ENCODE measurements at regions not wholly inside any gene's neighbourhood (a gene's known extent, or its start where the extent isn't known, plus 50 kb on each side); places are given as distances from the start of the nearest gene placed in this dataset.

DNA sequence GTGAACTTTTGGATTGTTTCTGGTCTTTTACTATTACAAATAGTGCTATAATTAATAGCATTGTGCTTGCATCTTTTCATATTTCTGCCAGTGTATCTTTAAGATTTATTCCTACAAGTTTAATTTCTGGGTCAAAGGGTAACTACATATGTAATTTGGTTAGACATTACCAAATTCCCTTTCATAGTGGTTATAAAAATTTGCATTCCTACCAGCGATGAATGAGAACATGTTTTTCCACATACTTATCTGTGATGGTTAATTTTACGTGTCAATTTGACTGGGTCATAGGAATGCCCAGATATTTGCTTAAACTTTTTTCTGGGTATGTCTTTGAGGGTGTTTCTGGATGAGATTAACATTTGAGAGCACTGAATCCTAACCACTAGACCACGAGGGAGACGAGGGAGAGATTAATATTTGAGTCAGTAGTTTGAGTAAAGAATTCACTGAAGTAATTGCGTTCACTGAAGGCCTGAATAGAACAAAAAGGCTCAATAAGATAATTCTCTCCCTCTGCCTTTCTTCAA, 132.3 kb upstream of the NEO1 start:
- peak; percentile 49 for DNase-seq (ENCODE audit: low read depth)

DNA sequence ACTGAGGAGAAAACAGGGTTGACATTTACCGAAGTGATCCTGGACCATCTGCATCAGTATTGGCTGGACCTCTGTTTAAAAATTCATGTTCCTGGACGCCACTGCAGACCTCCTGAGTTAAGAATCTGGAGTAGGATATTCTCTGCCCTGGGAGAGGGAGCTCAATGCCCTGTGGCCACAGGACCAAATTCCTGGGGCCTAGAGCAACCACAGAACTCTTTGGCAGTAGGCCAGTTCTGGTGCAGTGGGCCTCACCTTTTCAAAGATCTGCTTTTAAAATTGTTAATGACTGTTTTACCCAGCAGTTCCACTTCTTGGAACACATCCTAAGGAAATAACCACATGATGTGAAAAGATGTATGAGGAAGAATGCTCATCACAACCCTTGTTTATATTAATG, 133.3 kb upstream of the ADPGK start:
- DNase-seq (ENCODE audit: low read depth): peak; percentile 70

DNA sequence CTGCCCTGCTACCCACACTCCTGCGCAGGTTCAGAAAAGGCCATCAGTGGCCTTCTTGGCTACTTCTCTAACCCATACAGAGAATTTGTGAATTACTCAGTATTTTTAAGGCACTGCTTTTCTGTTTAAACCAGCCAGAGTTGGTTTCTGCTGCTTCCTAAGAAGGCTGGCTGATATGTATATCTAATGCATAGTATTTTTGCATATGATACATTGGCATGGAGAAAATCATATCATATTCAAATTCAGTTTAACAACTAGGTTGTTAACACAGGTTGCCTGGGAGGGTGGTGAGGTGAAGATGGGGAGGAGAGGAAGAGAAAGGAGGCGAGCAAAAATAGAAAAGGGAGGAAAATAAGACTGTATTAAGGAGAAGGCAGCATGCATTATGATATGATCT, 132.8 kb upstream of the ADPGK start:
- DNase-seq (ENCODE audit: low read depth): no peak

DNA sequence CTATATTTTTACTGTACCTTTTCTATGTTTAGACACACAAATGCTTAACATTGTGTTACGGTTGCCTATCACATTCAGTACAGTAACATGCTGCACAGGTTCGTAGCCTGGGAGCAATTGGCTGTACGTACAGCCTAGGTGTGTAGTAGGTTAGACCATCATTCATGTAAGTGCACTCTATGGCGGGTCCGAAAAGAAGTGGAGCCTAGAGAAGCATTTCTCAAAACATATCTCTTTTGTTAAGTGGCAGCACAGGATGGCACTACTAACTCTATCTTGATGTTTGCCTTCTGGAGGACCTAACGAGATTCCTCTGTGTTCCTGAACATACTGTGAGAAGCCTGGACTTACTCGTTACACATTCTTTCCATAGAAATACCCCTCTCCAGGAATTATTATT, 132.3 kb upstream of the ADPGK start:
- DNase-seq (ENCODE audit: low read depth): no peak

DNA sequence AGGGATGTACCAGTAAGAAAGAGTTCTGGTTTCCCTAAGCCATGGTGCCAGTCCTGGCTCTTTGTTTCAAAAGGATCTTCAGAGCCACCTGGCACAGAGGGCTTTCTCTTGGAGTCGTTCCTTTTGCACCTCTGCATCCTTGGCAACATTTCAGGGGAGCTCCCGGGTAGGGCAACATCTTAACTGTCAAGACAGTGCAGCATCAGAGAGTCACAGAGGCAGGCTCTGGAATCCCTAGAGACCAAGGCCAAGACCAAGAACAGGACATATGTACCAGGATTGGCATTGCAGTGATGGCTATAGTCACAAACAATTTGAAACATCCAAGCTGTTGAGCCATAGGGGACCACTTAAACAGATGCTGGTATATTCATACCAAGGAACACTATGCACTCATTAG, 129.4 kb upstream of the ADPGK start:
- no peak for DNase-seq (ENCODE audit: low read depth)

DNA sequence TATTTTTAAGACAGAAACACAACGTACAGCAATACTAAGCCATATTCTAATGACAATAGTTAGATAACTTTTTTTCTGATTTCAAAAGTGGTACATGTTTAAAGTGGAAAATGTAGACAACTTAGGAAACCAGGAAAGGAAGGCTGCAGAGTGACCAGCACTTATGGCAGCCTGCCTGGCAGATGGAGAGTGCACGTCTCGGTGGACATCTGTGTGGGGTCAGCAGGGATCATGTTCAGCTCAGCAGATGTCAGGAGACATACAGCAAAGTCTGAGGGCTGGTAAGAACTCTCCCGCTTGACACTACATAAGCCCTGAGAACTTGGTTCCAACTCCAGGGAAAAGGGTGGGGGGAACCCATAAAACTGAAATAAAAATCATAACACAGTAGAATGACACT, 128.6 kb upstream of the ADPGK start:
- DNase-seq (ENCODE audit: low read depth): no peak

DNA sequence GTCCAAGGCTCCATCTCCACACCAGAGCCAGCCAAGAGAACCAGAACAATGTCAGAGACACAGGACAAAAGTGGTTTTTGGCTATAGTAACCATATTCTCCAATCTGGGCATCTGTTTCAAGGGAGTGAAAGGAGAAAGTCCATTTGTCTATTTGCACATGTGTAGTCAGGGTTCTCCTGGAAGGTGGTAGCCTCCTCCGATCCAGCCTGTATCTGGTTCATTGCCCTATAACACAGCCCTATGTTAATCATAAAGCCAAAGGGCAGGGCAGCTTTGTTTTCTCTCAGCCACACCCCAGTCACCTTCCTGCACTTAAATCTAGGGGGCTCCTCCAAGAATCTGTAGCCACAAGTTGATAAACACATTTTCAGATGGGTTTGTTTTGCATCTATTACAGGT, 128.1 kb upstream of the ADPGK start:
- DNase-seq (ENCODE audit: low read depth): no peak

DNA sequence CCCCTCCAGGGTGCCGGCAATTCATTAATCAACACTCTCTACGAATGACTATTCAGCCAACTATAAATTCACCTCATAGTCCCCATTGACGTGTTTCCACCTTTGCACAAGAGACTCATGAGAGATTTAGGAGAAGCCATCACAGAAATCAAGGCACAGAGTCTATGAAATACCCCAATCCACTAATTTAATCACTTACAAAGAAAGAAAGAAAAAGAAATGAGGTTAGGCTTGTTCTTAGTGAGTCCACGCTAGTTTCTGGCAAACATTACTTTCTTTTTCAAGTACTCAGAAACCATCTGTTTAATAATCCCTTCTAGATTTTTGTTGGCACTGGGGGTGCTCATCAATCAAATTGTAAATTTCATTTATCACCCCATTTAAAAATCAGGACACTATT, 125.2 kb upstream of the ADPGK start:
- no peak for DNase-seq (ENCODE audit: low read depth)

DNA sequence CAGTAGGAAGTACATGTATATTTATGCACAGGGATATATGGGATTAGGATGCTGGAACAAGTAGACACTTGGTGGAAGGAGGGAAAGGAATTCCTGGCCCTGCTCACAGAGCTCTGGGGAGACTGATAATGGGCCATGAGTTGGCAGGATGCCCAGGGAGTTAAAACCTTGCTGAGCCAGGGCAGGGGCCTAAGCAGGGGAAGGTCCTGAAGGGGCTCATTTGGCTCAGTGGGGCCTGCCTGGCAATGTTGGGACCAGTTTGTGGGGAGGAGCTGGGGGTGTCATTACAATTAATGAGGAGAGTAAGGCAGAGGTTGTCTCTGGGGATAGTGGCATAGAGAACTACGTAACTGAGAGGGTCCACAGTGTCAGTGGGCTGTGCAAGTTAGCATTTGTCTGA, 124.2 kb upstream of the ADPGK start:
- DNase-seq (ENCODE audit: low read depth): no peak

DNA sequence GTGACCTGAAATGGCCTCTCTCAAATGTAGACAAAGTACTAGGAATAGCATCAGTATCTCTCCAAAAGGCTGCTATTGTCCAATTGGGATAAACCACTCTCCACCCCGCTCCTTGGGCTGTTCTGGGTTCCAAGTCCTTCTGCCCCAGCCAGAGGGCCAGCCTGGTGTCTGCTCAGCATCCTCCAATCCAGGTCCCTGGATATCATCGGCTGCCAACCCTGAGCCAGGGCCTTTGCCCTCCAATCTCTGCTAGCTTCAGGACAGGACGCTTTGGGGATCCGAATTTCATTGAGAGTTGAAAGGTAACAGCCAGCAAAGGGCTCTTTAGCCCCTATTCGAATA, 119.3 kb upstream of the ADPGK start:
- DNase-seq (ENCODE audit: low read depth): no peak

DNA sequence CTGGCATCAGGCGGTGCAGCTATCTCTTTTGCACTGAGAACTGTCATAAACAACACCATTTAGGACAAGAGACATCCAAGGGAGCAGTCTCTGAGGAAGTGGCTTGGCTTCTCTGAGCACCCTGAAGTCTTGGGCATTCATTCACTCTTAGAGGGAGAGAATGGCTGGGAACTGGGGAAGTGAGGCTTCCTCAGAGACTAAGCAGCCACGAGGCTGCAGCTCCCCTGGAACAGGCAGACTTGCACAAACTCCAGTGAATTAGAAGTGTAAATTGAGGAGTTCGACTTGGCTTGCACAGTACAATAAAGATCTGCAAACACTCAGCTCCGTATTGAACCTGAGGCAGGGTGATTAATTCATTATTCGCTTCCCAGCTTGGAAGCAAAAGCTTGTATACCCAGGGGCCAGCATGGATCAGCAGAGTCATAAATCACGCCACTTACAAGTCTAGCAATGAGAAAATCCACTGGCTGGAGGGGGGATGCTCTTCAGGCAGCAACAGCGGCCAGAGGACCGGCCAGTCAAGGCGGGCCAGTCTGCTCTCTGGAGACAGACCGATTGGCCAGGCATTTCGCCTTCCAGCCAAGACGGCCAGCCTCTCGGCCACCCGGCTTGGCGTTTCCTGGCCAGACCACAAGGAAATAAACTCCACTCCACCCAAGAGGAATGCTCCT, 118.8 kb upstream of the ADPGK start:
- peak; percentile 77 for DNase-seq (ENCODE audit: low read depth)

DNA sequence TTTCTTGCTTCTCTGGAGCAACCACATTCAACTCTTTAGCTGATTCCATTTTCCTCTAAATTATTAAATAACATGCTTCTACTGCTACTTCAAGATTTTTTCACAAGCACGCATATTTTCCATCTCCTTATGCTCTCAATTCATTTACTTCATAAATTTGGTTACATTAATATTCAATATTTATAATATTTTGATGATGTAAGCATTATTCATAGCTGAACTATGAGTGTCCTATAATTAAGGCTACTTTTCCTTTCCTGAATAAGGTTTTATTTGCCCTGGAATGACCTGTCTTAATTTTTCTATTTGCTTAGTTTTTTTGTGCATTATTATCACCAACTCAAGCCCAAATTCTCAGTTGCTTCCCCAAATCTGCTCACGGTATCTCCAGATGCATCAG, 109.4 kb upstream of the ADPGK start:
- DNase-seq (ENCODE audit: low read depth): no peak

DNA sequence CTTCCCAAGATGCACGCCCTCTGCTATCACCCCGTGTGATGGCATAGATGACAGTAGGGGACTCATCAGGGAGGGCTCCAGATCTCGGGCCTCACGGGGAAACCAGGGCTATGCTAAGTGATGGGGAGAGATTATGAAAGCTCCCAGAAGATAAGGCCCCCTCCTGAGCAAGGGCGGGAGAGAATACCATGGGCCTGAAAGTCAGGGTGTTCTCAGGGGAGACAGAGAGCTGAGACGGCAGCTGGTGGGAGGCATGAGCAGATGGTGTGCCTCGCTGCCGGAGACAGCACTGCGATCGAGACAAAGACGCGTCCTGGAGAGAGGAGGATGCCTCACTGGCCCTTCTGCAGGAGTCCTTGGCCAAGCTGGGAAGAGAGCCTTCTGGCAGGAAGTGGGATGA, 106.5 kb upstream of the ADPGK start:
- no peak for DNase-seq (ENCODE audit: low read depth)

DNA sequence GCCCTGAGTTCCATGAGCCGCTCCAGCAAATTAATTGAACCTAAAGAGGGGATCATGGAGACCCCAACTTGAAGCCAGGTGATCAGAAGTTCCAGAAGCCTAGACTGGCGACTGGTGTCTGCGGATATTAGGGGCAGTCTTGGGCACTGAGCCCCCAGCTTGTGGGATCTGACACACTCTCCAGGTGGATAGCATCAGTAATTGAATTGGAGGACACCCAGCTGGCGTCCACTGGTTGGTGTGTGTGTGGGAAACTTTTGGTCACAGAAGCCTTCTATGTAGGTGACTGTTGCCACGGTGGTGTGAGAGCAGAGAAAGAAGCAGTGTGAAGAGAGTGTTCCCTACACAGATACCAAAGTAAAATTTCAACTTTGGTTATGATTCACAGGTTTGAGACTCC, 106.0 kb upstream of the ADPGK start:
- no peak for DNase-seq (ENCODE audit: low read depth)

DNA sequence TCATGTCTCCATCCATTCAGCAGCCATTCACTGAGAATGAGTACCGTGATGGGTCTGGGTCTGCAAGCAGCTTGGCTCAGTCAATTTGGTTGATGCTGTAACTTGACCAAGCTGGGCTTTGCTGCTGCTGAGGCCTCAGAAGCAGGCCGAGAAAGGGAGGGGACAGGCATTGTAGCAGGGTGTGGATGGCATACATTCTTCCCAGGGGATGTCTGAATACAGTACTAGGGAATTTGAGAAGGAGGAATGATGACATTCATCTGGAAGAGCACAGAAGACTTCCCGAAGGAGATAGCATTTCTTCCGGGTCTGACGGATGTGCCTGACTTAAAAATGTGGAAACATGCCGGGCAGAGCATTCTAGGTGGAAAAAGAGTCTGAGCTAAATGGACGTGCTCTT, 105.3 kb upstream of the ADPGK start:
- DNase-seq (ENCODE audit: low read depth): no peak

DNA sequence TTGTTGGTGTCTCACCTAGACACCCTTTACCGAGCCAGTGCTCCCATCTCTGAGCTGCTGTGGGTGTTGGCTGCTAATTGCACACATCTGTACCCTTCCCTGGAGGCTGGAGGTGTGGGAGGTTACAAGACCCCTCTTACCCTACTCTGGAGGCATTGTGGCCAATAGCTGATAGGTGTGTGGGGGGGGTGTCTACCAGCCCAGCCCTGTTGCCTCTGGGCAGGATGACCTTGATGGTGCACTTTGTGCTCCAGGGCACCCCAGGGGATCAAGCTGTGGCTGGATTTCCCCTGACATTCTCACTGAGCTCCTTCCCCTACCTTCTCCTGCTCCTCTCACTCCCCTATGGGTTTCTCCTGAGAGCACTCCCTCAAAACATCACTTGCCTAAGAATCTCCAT, 104.7 kb upstream of the ADPGK start:
- no peak for DNase-seq (ENCODE audit: low read depth)

DNA sequence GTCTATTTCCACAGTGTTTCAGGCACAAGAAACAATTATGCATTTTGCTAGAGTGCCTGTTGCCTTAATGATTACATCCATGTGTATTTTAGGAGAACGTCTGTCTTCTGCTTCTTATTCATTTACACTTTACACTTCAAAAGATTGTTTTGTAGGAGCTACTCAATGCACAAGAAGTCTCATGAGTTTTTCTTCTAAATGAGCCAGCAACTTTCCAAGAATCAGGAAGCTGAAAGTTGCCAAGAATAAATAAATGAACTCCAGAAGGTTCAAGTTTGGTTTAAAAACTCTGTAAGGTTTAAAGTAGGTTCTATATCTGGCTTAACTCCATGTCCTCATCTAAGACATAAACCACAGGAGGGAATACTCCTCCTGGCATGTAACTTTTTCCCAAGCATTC, 103.8 kb upstream of the ADPGK start:
- DNase-seq (ENCODE audit: low read depth): no peak

DNA sequence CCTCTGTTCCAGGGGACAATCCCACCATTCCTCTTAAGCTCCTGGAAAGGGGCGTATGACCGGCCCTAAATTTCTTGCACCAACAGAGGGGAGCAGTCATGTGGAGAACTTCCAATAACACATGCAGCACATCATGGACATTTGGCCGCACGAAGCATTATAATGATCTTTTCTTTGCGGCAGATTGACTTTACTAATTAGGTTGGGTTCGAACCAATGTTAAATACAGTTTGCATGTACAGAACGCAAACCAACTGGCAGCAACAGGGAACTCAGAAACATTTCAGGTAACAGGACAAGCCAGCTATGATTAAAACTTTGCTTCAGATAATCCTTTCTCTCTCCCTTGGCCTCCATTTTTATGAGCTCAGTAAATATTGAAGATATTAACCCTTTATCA, 100.8 kb upstream of the ADPGK start:
- no peak for DNase-seq (ENCODE audit: low read depth)

DNA sequence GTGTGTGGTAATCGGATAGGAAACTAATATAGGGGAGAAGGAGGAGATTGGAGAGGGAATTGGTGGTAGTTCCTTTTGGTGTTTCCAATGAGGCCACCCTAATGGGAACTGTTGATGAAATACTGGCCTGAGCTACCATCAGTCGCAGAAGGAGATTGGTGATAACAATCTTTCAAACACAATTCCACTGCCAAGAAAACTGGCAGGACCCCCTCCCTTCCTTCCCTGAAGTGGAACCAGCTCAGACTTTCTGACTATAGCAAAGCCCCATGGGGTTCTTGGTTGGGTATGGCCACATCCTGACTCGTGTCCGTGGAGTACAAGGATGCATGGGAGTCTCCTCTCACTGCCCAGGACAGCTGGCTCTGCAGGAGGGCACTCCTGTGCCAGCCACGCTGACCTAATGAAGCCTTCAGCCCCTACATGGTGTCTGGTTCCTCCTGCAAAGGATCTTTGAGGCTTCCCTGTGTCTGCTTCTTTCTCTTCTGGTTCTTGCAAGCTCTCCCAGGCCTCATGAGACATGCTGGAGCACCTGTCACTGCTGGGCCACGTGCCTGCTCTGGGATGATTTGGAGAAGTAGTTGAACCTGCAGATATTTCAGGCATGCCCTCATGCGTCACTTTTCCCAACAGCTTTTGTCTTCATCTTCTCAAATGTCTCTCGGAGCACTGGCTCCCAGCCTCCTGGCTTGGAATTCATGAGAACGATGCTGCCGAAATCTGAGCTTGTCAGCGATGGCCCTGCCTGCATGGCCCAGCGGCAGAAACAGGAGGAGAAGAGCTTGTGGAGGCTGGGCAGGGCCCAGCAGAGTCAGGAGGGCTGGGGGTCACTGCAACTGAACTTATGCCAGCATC, 90.0 kb upstream of the ADPGK start:
- no peak for DNase-seq (ENCODE audit: low read depth)

DNA sequence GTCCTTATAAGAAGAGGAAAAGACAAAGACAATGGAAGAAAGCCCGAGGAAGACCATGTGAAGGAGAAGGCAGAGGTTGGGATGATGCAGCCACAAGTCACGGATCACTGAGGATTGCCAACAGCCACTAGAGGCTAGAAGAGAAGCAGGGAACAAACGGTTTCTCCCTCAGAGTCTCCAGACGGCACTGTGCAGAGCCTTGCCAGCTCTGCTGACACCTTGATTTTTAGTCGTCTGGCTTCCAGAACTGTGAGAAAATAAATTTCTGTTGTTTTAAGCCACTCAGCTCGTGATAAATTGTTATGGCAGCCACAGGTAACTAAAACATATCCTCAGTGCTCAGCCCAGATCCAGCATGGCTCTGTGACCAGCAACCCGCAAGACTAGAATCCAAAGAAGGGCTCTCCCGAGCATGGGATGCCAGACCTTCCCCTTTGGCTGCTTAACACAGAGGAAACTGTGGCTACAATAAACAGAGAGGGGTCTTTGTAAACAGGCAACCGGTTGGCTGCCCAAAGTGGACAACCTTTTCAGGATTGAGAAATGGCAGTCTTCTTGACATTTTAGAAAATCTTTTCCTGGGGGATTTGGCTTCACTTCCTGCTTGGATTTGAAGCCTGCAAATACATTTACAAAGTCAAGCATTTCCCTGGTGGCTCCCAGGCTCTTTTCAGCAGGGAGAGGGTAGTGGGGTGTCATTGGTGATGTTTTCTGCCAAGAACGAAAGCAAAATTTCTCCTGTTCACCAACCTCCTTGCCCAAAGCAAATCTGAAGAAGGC, 88.7 kb upstream of the ADPGK start:
- no peak for DNase-seq (ENCODE audit: low read depth)

DNA sequence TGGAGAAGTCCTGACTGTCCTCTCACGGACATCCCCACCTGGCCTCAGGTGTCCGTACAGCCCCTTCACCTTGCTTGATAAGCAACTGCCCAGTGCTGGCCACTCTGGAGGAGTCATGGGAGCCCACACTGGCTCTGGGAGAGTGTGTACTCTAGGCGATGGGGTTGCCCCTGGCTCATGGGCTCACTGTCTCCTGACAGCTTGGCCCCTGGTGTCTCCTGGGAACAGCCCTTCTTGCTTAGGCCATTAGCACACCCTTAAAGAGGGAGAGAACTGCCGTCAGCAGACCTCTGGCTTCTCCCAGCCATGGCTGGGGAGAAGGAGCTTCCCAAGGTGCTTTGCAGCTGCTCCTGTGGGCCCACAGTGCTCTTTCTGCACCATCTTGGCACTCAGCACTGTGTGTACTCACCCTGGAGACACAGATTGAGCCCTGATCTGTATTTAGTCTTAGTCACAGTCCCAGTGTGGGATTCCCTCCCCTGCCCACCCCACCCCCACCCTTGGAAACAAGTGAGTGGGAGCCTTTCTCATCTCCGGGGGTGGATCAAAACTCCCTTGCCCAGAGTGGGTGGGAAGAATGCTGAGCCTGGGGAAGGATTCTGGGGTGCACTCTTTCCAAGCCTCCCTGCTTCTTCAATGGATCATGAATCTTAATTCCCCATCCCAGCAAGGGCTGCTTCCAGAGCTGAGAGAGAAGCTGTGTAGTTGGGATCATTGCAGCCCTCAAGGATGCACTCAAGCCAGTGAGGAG, 83.5 kb upstream of the ADPGK start:
- no peak for DNase-seq (ENCODE audit: low read depth)

DNA sequence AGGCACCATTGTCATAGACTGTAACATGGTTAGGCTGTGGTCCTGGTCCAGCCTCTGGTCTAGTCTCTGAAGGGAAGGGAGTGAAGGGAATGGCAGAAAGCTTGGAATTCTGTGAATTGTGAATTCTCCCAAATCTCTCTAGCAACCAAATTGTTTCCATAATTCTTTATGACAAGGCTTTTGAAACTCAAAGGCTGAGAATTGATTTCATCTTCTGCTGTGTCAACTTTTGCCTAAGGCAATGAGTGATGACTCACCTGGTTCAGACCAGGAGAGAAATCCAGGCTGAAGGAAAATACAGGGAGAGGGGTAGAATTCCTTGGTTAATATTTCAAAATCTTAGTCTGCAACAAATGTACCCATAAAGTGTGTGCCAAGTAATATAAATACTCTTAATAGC, 82.6 kb upstream of the ADPGK start:
- no peak for DNase-seq (ENCODE audit: low read depth)

Measured in HS-27A (cell line).